ENCODE measurements at regions not wholly inside any gene's neighbourhood (a gene's known extent, or its start where the extent isn't known, plus 50 kb on each side); places are given as distances from the start of the nearest gene placed in this dataset.

- no peak for TF ChIP-seq POLR2A (IDR thresholded peaks at IDR 0.05)
- TF ChIP-seq, protein P1, sequence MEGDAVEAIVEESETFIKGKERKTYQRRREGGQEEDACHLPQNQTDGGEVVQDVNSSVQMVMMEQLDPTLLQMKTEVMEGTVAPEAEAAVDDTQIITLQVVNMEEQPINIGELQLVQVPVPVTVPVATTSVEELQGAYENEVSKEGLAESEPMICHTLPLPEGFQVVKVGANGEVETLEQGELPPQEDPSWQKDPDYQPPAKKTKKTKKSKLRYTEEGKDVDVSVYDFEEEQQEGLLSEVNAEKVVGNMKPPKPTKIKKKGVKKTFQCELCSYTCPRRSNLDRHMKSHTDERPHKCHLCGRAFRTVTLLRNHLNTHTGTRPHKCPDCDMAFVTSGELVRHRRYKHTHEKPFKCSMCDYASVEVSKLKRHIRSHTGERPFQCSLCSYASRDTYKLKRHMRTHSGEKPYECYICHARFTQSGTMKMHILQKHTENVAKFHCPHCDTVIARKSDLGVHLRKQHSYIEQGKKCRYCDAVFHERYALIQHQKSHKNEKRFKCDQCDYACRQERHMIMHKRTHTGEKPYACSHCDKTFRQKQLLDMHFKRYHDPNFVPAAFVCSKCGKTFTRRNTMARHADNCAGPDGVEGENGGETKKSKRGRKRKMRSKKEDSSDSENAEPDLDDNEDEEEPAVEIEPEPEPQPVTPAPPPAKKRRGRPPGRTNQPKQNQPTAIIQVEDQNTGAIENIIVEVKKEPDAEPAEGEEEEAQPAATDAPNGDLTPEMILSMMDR (IDR thresholded peaks at IDR 0.05) = peak; percentile 28 to 38 (median 37)
Observed at GRCh38 chr16:63461248-63461841, 1425.1 kb upstream of the CDH8 start.

Measured in testis (tissue), 2 donors.